ENCODE measurements at regions not wholly inside any gene's neighbourhood (a gene's known extent, or its start where the extent isn't known, plus 50 kb on each side); places are given as distances from the start of the nearest gene placed in this dataset.

- TF ChIP-seq CTCF (conservative IDR thresholded peaks at IDR 0.05 in 1 of 2, IDR thresholded peaks at IDR 0.05 in 1 of 2; ENCODE audit: extremely low read depth in 1 of 2, insufficient read depth in 1 of 2, low read depth in 1 of 2, low read length in 2 of 2) (no peak), EZH2 (IDR thresholded peaks at IDR 0.05; ENCODE audit: borderline replicate concordance, low read length) (no peak)
Observed at GRCh38 chr1:22364326-22364650, 87.4 kb upstream of the ZBTB40 start.
